GM12872 (cell line): ENCODE measurements at regions not wholly inside any gene's neighbourhood (a gene's known extent, or its start where the extent isn't known, plus 50 kb on each side); places are given as distances from the start of the nearest gene placed in this dataset.

Experiments used
- TF ChIP-seq, protein P1 (sequence below): IDR thresholded peaks from 3 replicates; pipeline ENCODE4 v1.5.1; 2011; ENCODE audit warnings: low read depth, mild to moderate bottlenecking, low read length, moderate library complexity; ENCODE audit not compliant: insufficient read depth

DNA sequence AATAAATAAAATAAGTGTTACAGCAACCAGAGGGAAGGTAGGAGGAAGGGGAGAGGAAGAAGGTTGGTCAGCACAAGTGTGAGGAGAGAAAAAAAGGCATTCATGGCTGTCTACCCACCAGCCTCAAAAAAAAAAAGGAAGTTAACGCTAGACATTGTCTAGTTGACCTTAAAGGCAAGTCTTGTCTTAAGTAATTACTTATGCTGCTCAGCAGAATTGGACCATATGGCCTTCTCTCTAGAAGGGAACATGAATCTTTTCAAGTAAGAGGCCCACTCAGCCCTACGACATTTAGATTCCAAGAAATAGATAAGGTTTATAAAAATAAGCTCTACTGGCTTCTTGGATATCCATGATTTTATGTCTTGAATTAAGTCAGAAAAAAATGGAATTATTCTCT lies 172.7 kb downstream of the ETNK1 start:
- TF ChIP-seq, protein P1, sequence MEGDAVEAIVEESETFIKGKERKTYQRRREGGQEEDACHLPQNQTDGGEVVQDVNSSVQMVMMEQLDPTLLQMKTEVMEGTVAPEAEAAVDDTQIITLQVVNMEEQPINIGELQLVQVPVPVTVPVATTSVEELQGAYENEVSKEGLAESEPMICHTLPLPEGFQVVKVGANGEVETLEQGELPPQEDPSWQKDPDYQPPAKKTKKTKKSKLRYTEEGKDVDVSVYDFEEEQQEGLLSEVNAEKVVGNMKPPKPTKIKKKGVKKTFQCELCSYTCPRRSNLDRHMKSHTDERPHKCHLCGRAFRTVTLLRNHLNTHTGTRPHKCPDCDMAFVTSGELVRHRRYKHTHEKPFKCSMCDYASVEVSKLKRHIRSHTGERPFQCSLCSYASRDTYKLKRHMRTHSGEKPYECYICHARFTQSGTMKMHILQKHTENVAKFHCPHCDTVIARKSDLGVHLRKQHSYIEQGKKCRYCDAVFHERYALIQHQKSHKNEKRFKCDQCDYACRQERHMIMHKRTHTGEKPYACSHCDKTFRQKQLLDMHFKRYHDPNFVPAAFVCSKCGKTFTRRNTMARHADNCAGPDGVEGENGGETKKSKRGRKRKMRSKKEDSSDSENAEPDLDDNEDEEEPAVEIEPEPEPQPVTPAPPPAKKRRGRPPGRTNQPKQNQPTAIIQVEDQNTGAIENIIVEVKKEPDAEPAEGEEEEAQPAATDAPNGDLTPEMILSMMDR: no peak

DNA sequence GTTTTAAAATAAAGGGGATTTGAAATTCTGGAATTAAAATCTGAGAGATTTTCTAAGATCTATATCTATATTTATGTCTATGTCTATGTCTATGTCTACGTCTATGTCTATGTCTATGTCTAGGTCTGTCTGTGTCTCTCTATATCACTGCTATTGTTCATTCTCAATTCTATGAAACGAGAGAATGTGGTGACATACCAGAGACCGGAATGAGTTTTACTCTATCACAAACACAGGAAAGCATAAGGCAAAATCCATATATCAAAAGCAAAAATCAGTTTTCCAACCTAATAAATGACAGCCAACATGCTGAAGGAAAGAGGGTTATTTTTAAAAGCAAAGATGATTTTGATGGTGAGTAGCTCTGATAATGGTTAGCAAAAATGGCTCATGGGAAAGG lies 173.1 kb downstream of the ETNK1 start:
- TF ChIP-seq, protein P1: no peak

DNA sequence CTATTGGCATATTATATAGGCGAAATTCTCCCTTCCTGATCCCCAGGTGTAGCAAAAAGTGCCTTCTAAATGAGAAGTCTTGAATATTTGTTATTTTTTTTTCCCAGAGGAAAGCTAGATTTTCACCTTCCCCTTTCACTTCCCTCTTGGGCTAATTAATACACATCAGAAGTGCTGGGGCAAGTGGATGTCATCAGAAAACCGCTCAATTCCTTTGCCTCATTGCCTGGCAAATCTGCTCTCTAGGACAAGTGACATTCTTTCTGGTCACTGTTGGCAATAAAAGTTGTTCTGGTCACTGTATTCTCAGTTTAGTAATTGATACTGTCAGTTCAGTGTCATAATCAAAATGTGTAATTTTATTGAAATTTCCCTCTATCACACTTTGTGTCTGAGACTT lies 174.5 kb downstream of the ETNK1 start:
- TF ChIP-seq, protein P1: no peak

DNA sequence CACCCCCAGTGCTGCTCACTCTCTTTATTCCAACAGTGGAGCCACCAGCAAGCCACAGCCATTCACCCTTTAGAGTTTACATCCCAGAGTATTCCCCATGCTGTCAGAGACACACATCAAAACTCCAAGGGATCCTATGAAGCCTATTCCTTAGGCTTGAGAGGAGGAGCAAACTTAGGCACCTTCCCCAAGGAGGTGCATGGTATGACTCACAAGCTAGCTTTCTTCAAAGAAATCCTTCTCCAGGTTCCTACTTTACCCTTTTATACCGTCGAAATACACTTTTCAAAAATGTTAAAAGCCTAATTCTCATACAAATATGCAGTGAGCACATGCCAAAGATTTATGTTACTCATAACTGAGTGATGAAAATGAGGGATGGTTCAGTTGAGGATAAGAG lies 175.4 kb downstream of the ETNK1 start:
- TF ChIP-seq, protein P1: no peak

DNA sequence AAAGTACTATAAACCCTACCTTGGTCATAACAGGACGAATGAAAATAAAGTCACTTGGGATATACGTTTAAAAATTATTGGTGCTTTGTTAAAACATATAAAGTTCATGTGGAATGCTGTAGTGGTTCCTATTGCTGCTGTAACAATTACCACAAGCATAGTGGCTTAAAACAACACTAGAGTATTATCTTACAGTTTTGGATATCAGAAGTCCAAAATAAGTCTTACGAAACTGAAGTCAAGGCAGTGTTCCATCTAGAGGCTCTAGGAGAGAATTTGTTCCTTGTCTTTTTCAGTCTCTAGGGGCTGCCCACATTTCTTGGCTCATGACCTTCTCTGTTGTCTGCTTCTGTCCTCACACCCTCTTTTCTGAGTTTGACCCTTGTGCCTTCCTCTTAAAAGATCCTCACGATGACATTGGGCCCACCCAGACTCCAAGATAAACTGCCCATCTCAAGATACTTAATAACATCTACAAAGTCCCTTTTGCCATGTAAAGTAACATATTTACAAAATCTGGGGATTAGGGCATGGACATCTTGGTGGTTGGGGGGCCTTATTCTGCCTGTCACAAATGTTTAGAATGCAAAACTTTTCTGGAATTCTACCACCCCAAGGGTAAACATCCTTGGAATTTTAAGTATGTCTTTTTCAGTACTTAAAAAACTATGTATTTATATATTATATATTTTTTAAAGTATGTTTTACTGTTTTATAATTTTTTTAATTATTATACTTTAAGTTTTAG lies 178.1 kb downstream of the ETNK1 start:
- TF ChIP-seq, protein P1: no peak

DNA sequence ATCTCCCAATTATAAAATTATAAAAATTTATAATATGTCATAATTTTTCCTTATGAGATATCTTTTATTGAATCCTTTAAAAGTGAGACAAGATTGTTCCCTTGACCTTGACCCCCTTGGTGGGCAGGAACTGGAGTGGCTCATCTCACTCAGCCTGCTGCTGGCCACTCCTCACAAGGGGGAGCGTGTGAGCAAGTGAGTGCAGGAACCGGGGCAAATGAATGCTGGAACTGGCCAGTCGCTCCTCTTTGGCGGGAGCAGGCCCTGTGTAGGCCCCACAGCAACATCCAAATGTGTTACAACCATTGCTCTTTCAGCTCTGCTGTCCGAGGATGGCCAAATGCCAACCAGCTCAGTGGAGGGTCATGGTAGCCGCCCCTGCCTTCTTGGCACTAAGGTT lies 178.8 kb downstream of the ETNK1 start:
- TF ChIP-seq, protein P1: no peak

DNA sequence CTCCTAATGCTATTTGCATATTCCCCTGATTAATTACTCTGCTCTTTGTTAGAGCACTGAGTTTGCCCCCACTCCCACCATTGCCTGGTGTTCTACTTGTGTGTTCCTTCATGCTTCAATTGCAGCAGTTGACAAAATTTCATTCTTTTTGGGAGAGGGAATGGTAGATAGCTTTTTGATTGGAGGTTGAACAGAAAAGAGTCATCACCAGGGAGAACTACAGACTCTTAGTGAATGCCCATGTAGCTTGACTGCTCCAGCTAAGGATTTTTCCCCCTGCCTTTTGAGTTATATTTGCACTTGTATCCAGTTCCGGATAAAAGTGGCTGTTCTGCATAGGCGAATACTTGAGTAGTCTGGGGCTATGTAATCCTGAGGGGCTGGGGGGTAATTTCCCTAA lies 183.9 kb downstream of the ETNK1 start:
- TF ChIP-seq, protein P1: no peak

DNA sequence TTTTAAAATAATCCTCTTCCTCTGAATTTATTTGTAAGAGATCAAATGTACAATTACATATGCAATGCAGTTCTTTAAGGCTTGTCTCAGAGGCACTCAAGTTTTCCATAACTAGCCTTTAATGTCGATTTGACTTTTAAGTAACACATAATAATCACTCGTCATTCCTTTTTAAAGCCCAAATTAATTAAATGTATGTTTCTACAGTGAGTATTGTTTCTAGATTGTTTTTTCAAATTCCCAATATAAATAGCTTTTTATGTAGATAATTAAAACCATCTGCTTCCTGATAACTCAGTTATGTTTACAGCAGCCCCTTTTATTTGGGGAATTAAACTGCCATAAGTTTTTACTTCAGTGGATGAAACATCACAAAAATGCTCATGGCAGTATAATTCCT lies 185.1 kb downstream of the ETNK1 start:
- TF ChIP-seq, protein P1: no peak
